HepG2 (cell line): ENCODE measurements at regions not wholly inside any gene's neighbourhood (a gene's known extent, or its start where the extent isn't known, plus 50 kb on each side); places are given as distances from the start of the nearest gene placed in this dataset.

Experiments
- AFF4 ChIP-seq: sonication (generic); formaldehyde crosslinking; IDR thresholded peaks from 2 replicates; pipeline ENCODE4 v1.4.0; 2020; ENCODE audit warnings: missing genetic modification reagents
- AGO2 ChIP-seq: fragments of 200-400 bp; formaldehyde crosslinking; optimal IDR thresholded peaks from 2 replicates; pipeline ENCODE3; 2017; ENCODE audit warnings: mild to moderate bottlenecking, low read depth, low read length, moderate library complexity
- CBFB ChIP-seq: sonication (generic); formaldehyde crosslinking; IDR thresholded peaks from 2 replicates; pipeline ENCODE4 v1.4.0; 2020; ENCODE audit warnings: missing genetic modification reagents
- HES4 ChIP-seq: sonication (generic); formaldehyde crosslinking; IDR thresholded peaks from 2 replicates; pipeline ENCODE4 v1.9.0; 2021; ENCODE audit warnings: mild to moderate bottlenecking, missing genetic modification reagents, borderline replicate concordance
- PATZ1 ChIP-seq: sonication (generic); formaldehyde crosslinking; IDR thresholded peaks from 2 replicates; pipeline ENCODE4 v1.4.0; 2020; ENCODE audit warnings: missing genetic modification reagents
- POLR2AphosphoS5 ChIP-seq: IDR thresholded peaks from 2 replicates; pipeline ENCODE4 v1.6.1; 2012; ENCODE audit warnings: low read depth, low read length
- POLR2G ChIP-seq: fragments of 200-400 bp; formaldehyde crosslinking; IDR thresholded peaks from 2 replicates; pipeline ENCODE4 v1.6.1; 2018; ENCODE audit warnings: mild to moderate bottlenecking, low read depth, low read length, moderate library complexity
- PRPF4 ChIP-seq: fragments of 200-400 bp; formaldehyde crosslinking; IDR thresholded peaks from 2 replicates; pipeline ENCODE4 v1.6.1; 2016; ENCODE audit warnings: low read length, low read depth; ENCODE audit not compliant: poor library complexity, severe bottlenecking
- RAD21 ChIP-seq: fragments of 450-650 bp; formaldehyde crosslinking; IDR thresholded peaks from 2 replicates; pipeline ENCODE4 v1.5.0; 2020; ENCODE audit warnings: mild to moderate bottlenecking
- RBM22 ChIP-seq: fragments of 200-400 bp; formaldehyde crosslinking; optimal IDR thresholded peaks from 2 replicates; pipeline ENCODE3; 2017; ENCODE audit warnings: mild to moderate bottlenecking, low read length, moderate library complexity
- RFXAP ChIP-seq: sonication (generic); formaldehyde crosslinking; IDR thresholded peaks from 2 replicates; pipeline ENCODE4 v1.4.0; 2020; ENCODE audit warnings: missing genetic modification reagents, borderline replicate concordance
- ZBTB38 ChIP-seq: sonication (generic); formaldehyde crosslinking; IDR thresholded peaks from 2 replicates; pipeline ENCODE4 v1.5.1; 2020; ENCODE audit warnings: mild to moderate bottlenecking, missing genetic modification reagents
- ZMYM4 ChIP-seq: sonication (generic); formaldehyde crosslinking; IDR thresholded peaks from 2 replicates; pipeline ENCODE4 v1.8.1; 2023; ENCODE audit warnings: mild to moderate bottlenecking, missing genetic modification reagents
- ZNF414 ChIP-seq: sonication (generic); formaldehyde crosslinking; IDR thresholded peaks from 2 replicates; pipeline ENCODE4 v1.5.0; 2020; ENCODE audit warnings: missing genetic modification reagents
- ZNF572 ChIP-seq: sonication (generic); formaldehyde crosslinking; IDR thresholded peaks from 2 replicates; pipeline ENCODE4 v1.5.1; 2020; ENCODE audit warnings: mild to moderate bottlenecking, missing genetic modification reagents
- ZNF580 ChIP-seq: IDR thresholded peaks from 2 replicates; pipeline ENCODE4 v1.6.1; 2016; ENCODE audit warnings: low read depth, borderline replicate concordance
- ZNF709 ChIP-seq: sonication (generic); formaldehyde crosslinking; IDR thresholded peaks from 2 replicates; pipeline ENCODE4 v1.5.0; 2020; ENCODE audit warnings: mild to moderate bottlenecking, missing genetic modification reagents
- ZNF776 ChIP-seq: sonication (generic); formaldehyde crosslinking; IDR thresholded peaks from 2 replicates; pipeline ENCODE4 v1.4.0; 2020; ENCODE audit warnings: mild to moderate bottlenecking, missing genetic modification reagents

- TF ChIP-seq AFF4 (0 out of 2 replicates have a peak, but pooled peaks have one; percentile 36), HES4 (peak; percentile 56; the same call in 1 of the 2 replicates), RAD21 (0 out of 2 replicates have a peak, but pooled peaks have one; percentile 2), RFXAP (peak; percentile 46; the same call in 1 of the 2 replicates), ZNF709 (0 out of 2 replicates have a peak, but pooled peaks have one; percentile 41), ZMYM4 (CRISPR knock-in tag) (no peak), ZBTB38 (CRISPR knock-in tag) (peak; percentile 80), ZNF572 (CRISPR knock-in tag) (0 out of 2 replicates have a peak, but pooled peaks have one; percentile 42), AGO2 (peak; percentile 98), ZNF580 (CRISPR knock-in tag) (peak; percentile 17; the same call in 1 of the 2 replicates), ZNF776 (peak; percentile 61; the same call in 1 of the 2 replicates), RBM22 (peak; percentile 93), PRPF4 (peak; percentile 52), ZNF414 (peak; percentile 57; the same call in 1 of the 2 replicates), POLR2AphosphoS5 (peak; percentile 23), PATZ1 (0 out of 2 replicates have a peak, but pooled peaks have one; percentile 14), CBFB (CRISPR knock-in tag) (no peak), POLR2G (peak; percentile 66)
Measured at GRCh38 chr4:3835527-3836405, 69.6 kb downstream of the ADRA2C start (continued).
